Fibroblast of lung (primary cell): ENCODE measurements at regions not wholly inside any gene's neighbourhood (a gene's known extent, or its start where the extent isn't known, plus 50 kb on each side); places are given as distances from the start of the nearest gene placed in this dataset.

Source experiments
- DNase-seq, 2 donors: peaks; one replicate each; pipeline versions ENCODE4 v3.0.0 to v3.0.0-alpha.2; 2010; ENCODE audit warnings: low read depth in 2 of 2
- H2AFZ ChIP-seq: 2 replicates; pipeline ENCODE4 v1.5.1; 2012; ENCODE audit warnings: low read length, control low read depth, inconsistent platforms
- H3K27ac ChIP-seq: 2 replicates; pipeline ENCODE4 v1.5.1; 2011; ENCODE audit warnings: low read length, control low read depth; ENCODE audit not compliant: insufficient read depth
- H3K27me3 ChIP-seq: 2 replicates; pipeline ENCODE4 v1.5.1; 2011; ENCODE audit warnings: mild to moderate bottlenecking, low read length; ENCODE audit not compliant: control insufficient read depth, insufficient read depth
- H3K36me3 ChIP-seq: 2 replicates; pipeline ENCODE4 v1.5.1; 2011; ENCODE audit warnings: low read length; ENCODE audit not compliant: control insufficient read depth, insufficient read depth
- H3K4me1 ChIP-seq: 2 replicates; pipeline ENCODE4 v1.5.1; 2011; ENCODE audit warnings: low read length; ENCODE audit not compliant: control insufficient read depth, insufficient read depth; ENCODE audit errors: extremely low read depth
- H3K4me2 ChIP-seq: 2 replicates; pipeline ENCODE4 v1.5.1; 2011; ENCODE audit warnings: low read length, control low read depth; ENCODE audit not compliant: insufficient read depth; ENCODE audit errors: extremely low read depth
- H3K4me3 ChIP-seq, 4 experiments: fragments of 200-600 bp in 1 of 4; sonication (generic) in 1 of 4; replicated peaks in 1 of 4; 2 replicates each; pipeline ENCODE4 v1.5.1; 2011 to 2016; ENCODE audit warnings: low read length in 4 of 4, low read depth in 3 of 4, mild to moderate bottlenecking in 3 of 4, control low read depth in 2 of 4, inconsistent platforms in 1 of 4, mixed read lengths in 1 of 4; ENCODE audit not compliant: insufficient read depth in 1 of 4; ENCODE audit errors: control extremely low read depth in 1 of 4
- H3K79me2 ChIP-seq: 2 replicates; pipeline ENCODE4 v1.5.1; 2012; ENCODE audit warnings: mild to moderate bottlenecking, low read length, inconsistent platforms; ENCODE audit not compliant: control insufficient read depth, insufficient read depth
- H3K9ac ChIP-seq: 2 replicates; pipeline ENCODE4 v1.5.1; 2011; ENCODE audit warnings: mild to moderate bottlenecking, low read length, control low read depth; ENCODE audit not compliant: insufficient read depth
- H3K9me3 ChIP-seq: 2 replicates; pipeline ENCODE4 v1.5.1; 2012; ENCODE audit warnings: low read depth, low read length; ENCODE audit not compliant: control insufficient read depth, insufficient read depth
- H4K20me1 ChIP-seq: 2 replicates; pipeline ENCODE4 v1.5.1; 2011; ENCODE audit warnings: low read length; ENCODE audit not compliant: control insufficient read depth, insufficient read depth; ENCODE audit errors: extremely low read depth
- EZH2 ChIP-seq: IDR thresholded peaks from 2 replicates; pipeline ENCODE4 v1.5.1; 2012; ENCODE audit warnings: low read length, control low read depth, mild to moderate bottlenecking; ENCODE audit errors: missing control alignments
- TF ChIP-seq, protein P1 (sequence below), 2 donors: IDR thresholded peaks in 1 of 2; conservative IDR thresholded peaks in 1 of 2; 1 replicate in 1 of 2; 2 replicates in 1 of 2; pipeline ENCODE4 v1.5.1; 2011 to 2012; ENCODE audit warnings: low read length in 2 of 2, control low read depth in 1 of 2, inconsistent platforms in 1 of 2, low read depth in 1 of 2, mild to moderate bottlenecking in 1 of 2

DNA sequence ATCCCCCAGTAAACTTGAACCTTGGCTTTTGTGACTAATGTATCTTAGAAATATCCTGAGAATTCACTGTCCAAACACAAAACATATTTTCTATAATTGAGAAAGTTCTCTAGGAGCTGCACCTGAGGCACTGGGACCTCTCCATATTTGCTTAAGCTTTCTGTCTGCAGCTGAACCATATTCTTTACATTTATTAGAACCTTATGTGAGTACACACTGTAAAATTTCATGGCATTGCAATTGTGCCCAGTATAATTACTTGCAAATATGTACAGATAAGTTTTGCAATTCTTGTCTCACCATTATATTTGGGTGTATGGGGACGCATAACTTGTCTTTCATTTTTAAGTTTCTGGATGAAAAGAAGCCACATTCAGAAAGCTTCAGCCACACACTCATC is 280.7 kb upstream of the KLHL1 start:
- Histone ChIP-seq H2AFZ (no peak overlapping the region), H3K27me3 (no peaks in the 10 kb centered on the region), H3K9me3 (no peaks in the 10 kb centered on the region), H3K9ac (no peak overlapping the region), H3K4me3 (no peak overlapping the region), H4K20me1 (no peaks in the 10 kb centered on the region), H3K36me3 (no peaks in the 10 kb centered on the region), H3K79me2 (no peaks in the 10 kb centered on the region), H3K4me1 (no peaks in the 10 kb centered on the region), H3K27ac (no peak overlapping the region), H3K4me2 (no peak overlapping the region)
- DNase-seq = no peak
- TF ChIP-seq, protein P1, sequence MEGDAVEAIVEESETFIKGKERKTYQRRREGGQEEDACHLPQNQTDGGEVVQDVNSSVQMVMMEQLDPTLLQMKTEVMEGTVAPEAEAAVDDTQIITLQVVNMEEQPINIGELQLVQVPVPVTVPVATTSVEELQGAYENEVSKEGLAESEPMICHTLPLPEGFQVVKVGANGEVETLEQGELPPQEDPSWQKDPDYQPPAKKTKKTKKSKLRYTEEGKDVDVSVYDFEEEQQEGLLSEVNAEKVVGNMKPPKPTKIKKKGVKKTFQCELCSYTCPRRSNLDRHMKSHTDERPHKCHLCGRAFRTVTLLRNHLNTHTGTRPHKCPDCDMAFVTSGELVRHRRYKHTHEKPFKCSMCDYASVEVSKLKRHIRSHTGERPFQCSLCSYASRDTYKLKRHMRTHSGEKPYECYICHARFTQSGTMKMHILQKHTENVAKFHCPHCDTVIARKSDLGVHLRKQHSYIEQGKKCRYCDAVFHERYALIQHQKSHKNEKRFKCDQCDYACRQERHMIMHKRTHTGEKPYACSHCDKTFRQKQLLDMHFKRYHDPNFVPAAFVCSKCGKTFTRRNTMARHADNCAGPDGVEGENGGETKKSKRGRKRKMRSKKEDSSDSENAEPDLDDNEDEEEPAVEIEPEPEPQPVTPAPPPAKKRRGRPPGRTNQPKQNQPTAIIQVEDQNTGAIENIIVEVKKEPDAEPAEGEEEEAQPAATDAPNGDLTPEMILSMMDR (conservative IDR thresholded peaks at IDR 0.05 in 1 of 2, IDR thresholded peaks at IDR 0.05 in 1 of 2; ENCODE audit: low read depth in 1 of 2, low read length in 2 of 2) = no peak
- TF ChIP-seq EZH2 = no peak

DNA sequence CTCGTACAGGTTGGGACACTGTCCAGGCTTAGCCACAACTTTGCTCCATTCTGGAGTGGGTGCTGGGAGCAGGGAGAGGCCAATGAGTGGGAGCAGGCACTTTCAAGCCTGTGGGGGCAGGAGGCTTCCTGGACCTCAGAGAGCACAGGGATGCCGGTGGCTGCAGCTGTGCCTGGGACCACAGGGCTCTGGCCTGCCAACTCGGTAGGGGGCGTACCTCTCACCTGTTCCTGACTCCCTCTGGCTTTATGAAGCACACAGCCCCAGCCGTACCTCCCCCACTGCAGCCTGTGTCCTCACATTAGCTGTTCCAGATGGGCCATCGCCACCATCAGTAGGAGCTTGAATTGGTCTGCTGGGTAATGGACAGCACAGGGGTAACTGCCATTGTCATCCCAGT is 278.7 kb upstream of the KLHL1 start:
- DNase-seq = no peak
- Histone ChIP-seq H3K36me3 (no peaks in the 10 kb centered on the region), H4K20me1 (no peaks in the 10 kb centered on the region), H3K4me1 (no peaks in the 10 kb centered on the region), H3K9me3 (no peaks in the 10 kb centered on the region), H3K79me2 (no peaks in the 10 kb centered on the region), H3K4me2 (no peak overlapping the region), H3K27me3 (no peaks in the 10 kb centered on the region), H3K4me3 (no peak overlapping the region), H3K9ac (no peak overlapping the region), H2AFZ (no peak overlapping the region), H3K27ac (no peak overlapping the region)
- TF ChIP-seq, protein P1 (conservative IDR thresholded peaks at IDR 0.05 in 1 of 2, IDR thresholded peaks at IDR 0.05 in 1 of 2; ENCODE audit: low read depth in 1 of 2, low read length in 2 of 2) = no peak
- no peak for TF ChIP-seq EZH2

DNA sequence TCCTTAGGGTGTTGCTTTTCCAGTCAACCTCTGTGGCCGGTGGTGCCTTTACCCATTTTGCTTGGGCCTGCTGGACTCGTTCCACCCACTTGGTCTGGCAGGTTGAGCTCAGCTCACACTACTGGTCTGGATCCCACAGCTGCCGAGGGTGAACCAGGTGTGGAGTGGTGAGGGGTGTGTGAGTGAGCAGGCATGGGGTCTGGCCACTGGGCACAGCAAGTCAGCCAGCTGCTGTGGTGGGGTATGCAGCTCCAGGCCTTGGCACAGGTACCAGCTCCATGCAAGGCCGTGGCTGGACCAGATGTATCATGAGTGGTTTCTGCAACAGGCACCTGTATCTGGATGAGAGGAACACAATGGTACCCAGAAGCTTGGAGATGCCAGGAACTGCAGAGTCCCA is 277.6 kb upstream of the KLHL1 start:
- Histone ChIP-seq H2AFZ (no peak overlapping the region), H3K27ac (no peak overlapping the region), H3K27me3 (no peaks in the 10 kb centered on the region), H3K36me3 (no peaks in the 10 kb centered on the region), H3K4me1 (no peaks in the 10 kb centered on the region), H3K9ac (no peak overlapping the region), H3K9me3 (no peaks in the 10 kb centered on the region), H3K4me2 (no peak overlapping the region), H3K4me3 (no peak overlapping the region), H4K20me1 (no peaks in the 10 kb centered on the region), H3K79me2 (no peaks in the 10 kb centered on the region)
- DNase-seq = no peak
- TF ChIP-seq, protein P1 (conservative IDR thresholded peaks at IDR 0.05 in 1 of 2, IDR thresholded peaks at IDR 0.05 in 1 of 2; ENCODE audit: low read depth in 1 of 2, low read length in 2 of 2) = no peak
- no peak for TF ChIP-seq EZH2
